Amygdala (tissue), 56 donors: ENCODE measurements at regions not wholly inside any gene's neighbourhood (a gene's known extent, or its start where the extent isn't known, plus 50 kb on each side); places are given as distances from the start of the nearest gene placed in this dataset.
A peak's percentile ranks its signal among the peaks of the same experiment; 100 is the strongest.
"Not testable (repeated sequence)": the region's sequence is repeated elsewhere in the genome, so short reads cannot be mapped to it uniquely, and the experiment has no call there.

ENCODE experiments used
- DNase-seq, 56 donors: peaks; one replicate each; lab custom pipeline; 2025; lab: John Stamatoyannopoulos, UW

DNA sequence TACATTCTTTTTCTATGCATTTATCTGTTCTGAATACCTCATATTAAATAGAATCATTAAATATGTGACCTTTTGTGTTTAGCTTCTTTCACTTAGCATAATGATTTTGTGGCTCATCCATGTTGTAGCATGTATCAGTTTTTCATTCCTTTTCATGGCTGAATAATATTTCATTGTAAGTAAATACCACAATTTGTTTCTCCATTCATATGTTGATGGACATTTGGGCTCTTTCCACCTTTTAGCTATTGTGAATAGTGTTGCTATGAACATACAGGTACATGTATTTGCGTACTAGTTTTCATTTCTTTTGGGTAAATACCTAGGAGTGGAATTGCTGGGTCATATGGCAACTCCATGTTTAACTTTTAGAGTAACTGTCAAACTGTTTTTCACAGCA lies 85.1 kb downstream of the GNL3L start:
- DNase-seq = no peak

DNA sequence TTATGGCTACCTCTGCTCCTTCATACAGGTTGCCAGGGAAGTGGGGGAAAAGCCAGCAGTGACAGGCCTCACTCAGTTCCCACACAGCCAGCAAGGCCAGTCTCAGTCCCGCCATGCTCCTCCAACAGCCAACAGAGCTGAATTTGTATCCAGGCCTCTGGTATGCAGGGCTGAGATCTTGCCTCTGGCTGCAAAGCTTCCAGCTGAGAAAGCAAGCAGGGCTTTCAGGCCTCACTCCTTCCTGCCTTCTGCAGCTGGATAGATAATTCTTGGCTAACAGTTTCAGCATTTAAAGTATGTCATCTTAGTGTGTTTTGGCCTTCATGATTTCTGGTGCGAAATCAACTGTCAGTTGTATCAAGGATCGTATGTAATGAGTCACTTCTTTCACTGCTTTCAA lies 103.6 kb downstream of the GNL3L start:
- DNase-seq = no peak

DNA sequence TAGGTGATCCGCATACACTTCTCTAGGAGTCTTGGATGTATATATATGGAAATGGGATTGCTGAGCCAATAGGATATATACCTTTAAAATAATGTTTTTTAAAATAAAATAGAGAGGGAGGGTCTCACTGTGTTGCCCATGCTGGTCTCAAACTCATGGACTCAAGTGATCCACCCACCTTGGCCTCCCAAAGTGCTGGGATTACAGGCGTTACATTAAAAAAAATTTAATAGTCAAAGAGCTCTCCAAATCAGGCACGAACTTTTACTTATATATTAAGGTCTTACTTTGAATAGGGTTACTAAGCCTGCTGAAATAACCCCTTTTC lies 109.0 kb downstream of the GNL3L start:
- DNase-seq = no peak

DNA sequence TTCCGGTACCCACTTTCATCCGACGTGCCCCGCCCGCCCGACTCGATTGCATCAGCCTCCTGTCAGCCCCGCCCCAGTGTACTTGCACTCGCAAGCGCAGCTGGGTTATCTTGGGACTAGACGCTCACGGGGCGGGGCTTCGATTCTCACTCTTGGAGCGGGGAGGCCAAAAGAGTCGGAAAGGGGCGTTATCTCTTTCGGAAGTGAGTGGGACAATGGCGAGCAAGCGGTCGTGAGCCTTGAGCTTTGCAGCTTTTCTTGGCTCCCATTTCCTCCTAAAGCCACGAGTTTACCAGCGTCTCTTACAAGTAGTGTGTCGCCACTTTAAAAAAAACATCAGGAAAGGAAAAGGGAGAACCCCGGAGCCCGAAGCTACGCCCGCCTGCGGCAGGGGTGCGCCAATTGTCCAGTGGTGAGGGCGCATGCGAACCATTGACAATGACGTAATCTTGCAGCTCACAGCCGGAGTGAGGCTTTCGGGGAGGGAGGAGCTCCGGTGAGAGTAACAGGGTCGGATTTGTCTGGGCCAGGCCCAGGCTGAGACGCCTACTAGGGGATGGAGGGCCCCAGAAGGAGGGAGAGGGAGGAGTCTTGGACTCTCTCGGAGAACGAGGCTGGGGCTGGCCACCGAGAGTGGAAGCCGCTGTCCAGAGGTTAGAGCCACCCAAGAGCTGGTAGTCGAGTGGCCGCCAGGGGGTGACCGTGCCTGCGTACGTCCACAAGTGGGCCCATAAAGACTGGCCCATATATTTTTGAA lies 109.5 kb downstream of the GNL3L start:
- DNase-seq = peak; percentile 23 to 92 (median 83)

DNA sequence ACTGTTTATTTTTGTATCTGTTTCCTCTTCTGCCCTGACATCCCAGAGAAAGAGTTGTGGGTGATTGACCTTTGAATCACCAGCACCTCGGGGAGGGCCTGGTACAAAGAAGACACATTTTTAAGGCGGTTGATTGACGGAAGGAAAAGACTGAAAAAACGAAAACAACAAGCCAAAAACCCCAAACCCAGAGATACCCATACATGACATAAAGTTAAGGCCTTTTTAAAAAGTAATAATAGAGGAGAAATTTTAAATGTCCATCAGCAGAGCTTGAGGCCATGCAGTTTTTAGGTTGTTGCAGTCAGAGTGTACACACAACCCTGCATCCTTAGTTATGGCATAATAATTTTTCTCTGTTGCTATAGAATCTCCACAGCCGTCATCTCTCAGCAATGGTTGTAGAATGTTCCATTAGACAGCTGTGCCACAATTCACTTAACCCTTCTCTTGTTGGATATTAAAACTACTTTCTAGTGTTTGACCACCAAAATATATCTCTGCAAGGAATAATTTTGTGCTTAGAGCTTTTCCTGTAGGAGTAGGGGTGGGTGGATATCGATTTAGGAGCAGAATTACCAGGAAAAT lies 110.2 kb downstream of the GNL3L start:
- DNase-seq = no peak

DNA sequence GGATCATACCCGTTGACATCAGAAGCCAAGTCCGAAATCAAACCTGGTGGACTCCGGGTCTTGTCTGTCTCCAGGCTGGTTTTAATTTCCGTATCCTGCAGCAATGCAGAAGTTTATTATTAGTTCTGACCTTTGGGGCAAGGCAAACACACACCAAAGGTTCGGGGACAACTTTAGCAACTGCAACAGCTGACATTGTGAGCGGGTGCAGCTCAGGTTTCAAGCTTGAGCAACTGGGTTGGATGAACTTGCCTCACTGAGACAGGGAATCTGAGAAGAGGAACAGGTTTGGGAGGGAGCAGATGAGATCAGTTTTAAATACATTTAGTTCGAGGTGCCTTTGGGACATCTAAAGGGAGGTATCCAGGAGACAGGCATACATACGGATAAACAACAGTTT lies 110.7 kb downstream of the GNL3L start:
- DNase-seq = no peak

DNA sequence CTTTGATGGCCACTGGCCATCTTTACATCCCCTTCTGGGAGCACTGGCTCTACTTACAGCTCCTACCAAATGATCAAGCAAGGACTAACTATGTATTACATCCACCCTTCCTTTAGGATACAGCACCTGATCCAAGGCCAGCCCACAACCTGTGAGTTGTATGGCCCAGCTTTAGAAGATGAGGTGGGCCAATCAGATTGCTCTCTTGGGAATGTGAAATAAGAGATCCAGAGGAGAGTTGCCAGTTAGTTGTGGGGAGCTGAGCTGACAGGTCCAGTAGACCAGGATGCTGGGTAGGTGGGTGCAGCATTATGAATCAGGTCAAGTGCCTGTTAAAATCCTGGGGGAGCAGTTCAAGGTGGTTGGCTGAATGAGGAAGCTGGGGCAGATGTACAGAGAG lies 111.5 kb downstream of the GNL3L start:
- no peak for DNase-seq

DNA sequence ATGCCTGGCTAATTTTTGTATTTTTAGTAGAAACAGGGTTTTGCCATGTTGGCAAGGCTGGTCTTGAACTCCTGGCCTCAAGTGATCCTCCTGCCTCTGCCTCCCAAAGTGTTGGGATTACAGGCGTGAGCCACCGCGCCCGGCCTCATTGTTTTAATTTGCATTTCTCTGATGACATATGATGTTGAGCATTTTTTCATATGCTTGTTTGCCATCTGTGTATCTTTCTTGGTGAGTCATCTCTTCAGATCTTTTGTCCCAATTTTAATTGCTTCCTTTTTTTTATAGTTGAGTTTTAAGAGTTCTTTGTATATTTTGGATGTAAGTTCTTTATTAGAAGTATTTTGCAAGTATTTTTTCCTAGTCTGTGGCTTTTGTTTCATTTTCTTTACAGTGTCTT lies 117.6 kb downstream of the GNL3L start:
- DNase-seq = not testable (repeated sequence)

DNA sequence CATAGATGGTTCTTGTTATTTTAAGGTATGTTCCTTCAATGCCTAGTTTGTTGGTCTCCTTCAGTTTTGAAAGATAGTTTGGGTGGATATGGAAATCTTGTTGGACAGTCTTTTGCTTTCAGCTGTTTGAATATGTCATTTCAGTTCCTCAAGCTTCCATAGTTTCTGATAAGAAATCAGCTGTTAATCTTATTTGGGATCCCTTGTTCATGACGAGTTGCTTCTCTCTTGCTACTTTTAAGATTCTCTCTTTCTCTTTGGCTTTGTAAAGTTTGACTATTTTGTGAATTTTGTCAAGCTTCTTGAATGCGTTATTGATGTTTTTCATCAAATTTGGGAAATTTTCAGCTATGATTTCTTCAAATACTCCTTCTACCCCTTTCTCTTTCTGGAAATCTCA lies 129.5 kb downstream of the GNL3L start:
- no peak for DNase-seq

DNA sequence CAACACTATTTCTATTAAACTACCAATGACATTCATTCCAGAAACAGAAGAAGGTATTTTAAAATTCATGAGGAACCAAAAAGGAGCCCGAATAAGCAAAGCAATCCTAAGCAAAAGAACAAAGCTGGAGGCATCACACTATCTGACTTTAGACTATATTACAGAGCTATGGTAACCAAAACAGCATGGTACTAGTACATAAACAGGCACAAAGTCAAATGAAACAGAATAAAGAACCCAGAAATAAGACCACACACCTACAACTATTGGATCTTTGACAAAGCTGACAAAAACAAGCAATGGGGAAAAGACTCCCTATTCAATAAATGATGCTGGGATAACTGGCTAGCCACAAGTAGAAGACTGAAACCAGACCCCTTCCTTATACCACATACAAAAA lies 122.3 kb downstream of the ITIH6 start:
- no peak for DNase-seq

DNA sequence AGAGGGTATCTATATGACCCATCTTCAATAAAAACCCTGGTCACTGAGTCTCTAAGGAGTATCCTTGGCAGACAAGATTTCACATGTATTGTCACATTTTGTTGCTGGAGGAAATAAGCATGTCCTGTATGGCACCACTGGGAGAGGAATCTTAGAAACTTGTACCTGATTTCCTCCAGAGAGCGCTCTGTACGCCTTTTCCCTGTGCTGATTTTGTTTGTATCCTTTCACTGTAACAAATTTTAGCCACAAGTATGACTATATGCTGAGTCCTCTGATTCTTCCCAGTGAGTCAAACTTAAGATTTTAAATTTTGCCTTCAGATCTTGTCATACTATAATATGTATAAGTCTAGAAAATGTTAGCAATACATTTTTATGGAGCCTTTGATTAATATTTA lies 102.8 kb downstream of the ITIH6 start:
- DNase-seq = no peak

DNA sequence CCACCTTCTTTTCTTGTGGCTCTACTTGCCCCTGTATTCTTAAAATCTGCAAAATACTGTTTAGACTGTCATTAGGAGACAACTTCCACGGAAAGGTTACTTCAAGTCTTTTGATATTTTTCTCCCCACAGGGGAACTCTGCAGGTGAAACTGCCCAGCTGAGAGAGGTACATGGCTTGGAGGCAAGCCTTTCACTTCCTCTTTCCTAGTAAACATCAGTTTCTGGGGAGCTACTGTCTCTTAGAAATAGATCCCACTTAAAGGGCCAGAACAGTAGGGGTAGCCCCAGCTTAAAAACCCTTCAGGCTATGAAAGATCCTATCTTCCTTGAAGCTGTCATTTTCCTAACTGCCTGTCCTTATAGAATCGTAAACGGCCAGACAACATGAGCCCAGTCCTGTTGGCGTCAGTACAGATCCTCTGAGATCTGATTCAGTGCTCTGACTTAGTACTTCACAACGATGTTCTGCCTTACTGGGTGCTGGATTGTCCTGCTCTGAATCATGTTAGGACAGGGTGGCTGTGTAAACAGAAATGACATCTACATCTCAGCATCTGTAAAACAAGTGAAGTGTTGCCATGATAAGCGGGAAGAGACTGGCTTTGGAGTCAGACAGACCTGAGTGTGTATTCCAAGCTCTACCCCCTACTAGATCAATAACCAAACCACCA lies 102.1 kb downstream of the ITIH6 start:
- no peak for DNase-seq
